GM12873 (cell line): ENCODE measurements at regions not wholly inside any gene's neighbourhood (a gene's known extent, or its start where the extent isn't known, plus 50 kb on each side); places are given as distances from the start of the nearest gene placed in this dataset.

ENCODE experiments used
- TF ChIP-seq, protein P1 (sequence below): IDR thresholded peaks from 2 replicates; pipeline ENCODE4 v1.5.1; 2012; ENCODE audit warnings: low read depth, mild to moderate bottlenecking, moderate library complexity, low read length, control low read depth; ENCODE audit not compliant: insufficient read depth; ENCODE audit errors: missing control alignments

DNA sequence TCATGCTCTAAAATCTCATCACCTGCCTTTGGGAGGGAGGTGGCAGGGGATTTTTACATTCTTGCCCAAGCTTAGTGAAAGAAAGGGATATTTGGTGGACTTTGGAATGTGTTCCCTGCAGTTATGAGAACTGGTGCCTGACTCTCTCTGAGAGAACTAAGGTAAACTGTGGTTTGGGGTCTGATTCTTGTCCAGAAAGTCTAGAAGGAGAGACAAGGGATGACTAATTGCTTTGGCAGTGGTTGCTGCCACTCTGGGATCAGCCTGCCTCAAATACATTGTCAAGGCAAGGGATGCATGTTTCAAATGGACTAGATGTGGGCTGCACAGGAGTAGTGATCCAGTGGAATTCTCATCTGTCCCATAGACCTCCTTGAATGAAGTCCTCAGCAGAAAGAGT is 115.2 kb downstream of the DDIT4L start:
- TF ChIP-seq, protein P1, sequence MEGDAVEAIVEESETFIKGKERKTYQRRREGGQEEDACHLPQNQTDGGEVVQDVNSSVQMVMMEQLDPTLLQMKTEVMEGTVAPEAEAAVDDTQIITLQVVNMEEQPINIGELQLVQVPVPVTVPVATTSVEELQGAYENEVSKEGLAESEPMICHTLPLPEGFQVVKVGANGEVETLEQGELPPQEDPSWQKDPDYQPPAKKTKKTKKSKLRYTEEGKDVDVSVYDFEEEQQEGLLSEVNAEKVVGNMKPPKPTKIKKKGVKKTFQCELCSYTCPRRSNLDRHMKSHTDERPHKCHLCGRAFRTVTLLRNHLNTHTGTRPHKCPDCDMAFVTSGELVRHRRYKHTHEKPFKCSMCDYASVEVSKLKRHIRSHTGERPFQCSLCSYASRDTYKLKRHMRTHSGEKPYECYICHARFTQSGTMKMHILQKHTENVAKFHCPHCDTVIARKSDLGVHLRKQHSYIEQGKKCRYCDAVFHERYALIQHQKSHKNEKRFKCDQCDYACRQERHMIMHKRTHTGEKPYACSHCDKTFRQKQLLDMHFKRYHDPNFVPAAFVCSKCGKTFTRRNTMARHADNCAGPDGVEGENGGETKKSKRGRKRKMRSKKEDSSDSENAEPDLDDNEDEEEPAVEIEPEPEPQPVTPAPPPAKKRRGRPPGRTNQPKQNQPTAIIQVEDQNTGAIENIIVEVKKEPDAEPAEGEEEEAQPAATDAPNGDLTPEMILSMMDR = no peak

DNA sequence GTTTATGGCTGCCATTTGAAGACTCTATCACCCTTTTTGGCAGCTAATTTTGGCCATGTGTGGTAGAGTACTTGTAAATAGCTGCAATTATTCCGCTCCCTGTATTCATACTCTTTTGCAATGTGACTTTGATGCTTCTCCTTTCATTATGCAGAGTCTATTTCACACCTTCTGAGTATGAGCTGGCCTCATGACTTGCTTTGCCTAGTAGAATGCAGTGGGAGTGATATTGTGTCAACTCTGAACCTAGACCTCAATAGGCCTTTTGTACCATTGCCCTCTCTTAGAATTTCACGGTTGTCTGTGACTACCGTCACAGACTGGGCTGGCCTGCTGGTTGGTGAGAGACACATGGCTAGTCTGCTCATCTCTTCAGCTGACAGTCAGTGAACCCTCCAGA is 118.8 kb downstream of the DDIT4L start:
- TF ChIP-seq, protein P1 = no peak

DNA sequence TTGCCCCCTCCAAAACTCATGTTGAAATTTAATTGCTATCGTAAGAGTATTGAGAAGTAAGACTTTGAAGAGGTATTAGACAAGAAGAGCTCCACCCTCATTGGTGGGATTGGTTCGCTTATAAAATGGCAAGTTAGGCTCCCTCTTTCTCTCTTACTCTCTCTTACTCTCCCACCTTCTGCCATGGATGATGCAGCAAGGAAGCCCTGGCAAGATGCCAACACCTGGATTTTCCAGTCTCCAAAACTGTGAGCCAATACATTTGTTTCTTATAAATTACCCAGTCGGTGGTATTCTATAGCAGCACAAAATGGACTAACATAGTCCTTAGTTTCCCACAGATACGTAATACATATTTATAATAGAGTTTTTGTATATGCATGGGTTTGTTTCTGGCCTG is 119.4 kb downstream of the DDIT4L start:
- TF ChIP-seq, protein P1 = no peak

DNA sequence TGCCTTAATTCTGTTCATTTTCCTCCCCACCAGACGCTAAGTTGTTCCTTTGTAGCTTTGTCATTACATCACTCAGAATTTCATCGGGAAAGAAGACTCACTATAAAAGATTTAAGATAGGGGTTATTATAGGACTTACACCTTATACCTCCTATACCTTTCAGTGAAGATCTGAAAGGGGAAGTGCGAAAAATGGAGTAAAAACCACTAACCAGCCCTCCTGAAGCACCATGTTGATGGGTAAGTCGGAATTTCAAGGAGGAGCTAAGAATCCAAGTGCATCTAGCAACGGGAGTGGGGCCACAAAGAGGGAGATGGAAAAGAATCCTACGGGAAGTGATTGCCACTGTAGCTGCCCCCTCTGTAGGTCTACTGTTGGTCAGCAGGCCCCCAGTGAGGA is 119.1 kb upstream of the H2AZ1 start:
- TF ChIP-seq, protein P1 = no peak

DNA sequence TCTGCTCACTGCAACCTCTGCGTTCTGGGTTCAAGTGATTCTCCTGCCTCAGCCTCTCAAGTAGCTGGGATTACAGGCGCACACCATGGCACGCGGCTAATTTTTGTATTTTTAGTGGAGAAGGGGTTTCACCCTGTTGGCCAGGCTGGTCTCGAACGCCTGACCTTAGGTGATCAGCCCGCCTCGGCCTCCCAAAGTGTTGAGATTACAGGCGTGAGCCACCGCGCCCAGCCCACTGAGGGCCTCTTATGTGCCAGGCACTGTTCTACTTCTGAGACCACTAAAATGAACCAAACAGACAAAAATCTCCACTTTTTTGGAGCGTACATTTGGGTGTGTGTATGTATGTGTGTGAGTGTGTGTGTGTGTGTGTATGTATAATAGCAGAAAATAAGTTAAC is 117.2 kb upstream of the H2AZ1 start:
- TF ChIP-seq, protein P1 = no peak

DNA sequence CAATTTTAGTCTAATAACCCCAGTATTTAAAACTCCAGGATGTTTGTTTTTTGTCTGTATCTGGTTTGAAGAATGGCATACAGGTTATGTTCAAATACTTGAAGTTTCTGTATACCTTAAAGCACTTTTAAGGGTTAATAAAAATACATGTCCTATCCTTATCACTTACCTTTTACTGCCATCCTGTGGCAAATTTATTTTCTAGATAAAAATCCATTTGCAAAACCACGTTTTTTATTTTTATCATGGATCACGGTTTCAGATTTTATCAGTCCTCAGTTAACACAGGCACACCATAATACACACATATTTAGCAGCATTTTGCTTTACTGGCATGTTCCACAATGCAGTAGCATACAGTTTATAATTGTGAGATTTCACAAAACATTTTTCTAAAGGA is 113.3 kb upstream of the H2AZ1 start:
- TF ChIP-seq, protein P1 = no peak

DNA sequence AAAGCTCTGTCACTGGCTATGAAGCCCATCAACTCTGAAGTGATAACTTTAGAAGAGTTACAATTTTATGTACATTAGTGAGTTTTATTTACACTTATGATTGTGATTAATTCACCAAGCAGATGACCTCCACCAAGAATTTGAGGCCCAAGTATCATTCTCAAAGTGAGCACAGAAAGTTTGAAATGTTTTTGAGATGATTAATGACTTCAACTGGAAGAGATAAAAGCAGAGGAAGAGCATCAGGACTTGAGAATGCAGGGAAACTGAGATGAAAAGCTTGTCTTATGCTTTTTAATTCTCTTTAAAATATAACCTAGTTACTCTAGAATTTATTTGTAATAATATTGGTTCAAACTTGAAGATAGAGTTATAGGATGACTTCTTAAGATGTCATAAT is 112.8 kb upstream of the H2AZ1 start:
- TF ChIP-seq, protein P1 = no peak

DNA sequence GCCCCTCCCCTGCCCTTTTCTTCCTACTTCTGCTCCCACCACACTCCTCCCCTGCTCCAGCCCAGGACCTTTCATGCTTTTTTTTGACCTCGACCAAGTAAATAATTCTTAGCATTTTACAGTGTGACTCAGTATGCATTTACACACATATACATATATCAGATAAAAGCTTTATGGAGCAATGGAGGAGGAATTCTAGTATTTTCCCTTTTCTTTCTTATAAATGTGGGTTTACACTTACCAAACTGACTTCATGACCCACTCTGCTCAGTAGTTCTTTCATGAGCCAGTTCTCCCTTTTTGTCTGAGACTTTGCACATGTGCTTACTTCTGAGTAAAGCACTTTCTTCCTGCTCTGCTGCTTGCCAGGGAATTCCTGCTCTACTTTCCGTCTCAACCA is 111.8 kb upstream of the H2AZ1 start:
- TF ChIP-seq, protein P1 = no peak
